Activated gamma-delta T cell treated with Interleukin-2 at 50 U/mL for 16 hours (primary cell): ENCODE measurements at regions not wholly inside any gene's neighbourhood (a gene's known extent, or its start where the extent isn't known, plus 50 kb on each side); places are given as distances from the start of the nearest gene placed in this dataset.
"Not testable (repeated sequence)": the region's sequence is repeated elsewhere in the genome, so short reads cannot be mapped to it uniquely, and the experiment has no call there.

ENCODE experiments used
- DNase-seq: peaks from one replicate; pipeline ENCODE4 v3.0.0-alpha.2; 2020

- DNase-seq, result not testable (repeated sequence)
These were observed 140.9 kb downstream of the LIG4 start for GRCh38 chr13:108074429-108074828.

GRCh38 chr13:108070925-108071324, 144.4 kb downstream of the LIG4 start:
- no peak for DNase-seq

GRCh38 chr13:108070491-108070890, 144.8 kb downstream of the LIG4 start:
- no peak for DNase-seq

- DNase-seq, result no peak
These were observed 145.7 kb downstream of the LIG4 start for GRCh38 chr13:108069521-108070210.

GRCh38 chr13:108064372-108064771, 151.0 kb downstream of the LIG4 start:
- not testable (repeated sequence) for DNase-seq

GRCh38 chr13:108060111-108060510, 155.2 kb downstream of the LIG4 start:
- no peak for DNase-seq

GRCh38 chr13:108056278-108056677, 159.1 kb downstream of the LIG4 start:
- no peak for DNase-seq

GRCh38 chr13:108049211-108049610, 166.1 kb downstream of the LIG4 start:
- DNase-seq, result no peak

- no peak for DNase-seq
These were observed 170.4 kb downstream of the LIG4 start for GRCh38 chr13:108044954-108045353.

GRCh38 chr13:108042866-108043265, 172.5 kb downstream of the LIG4 start:
- not testable (repeated sequence) for DNase-seq

- no peak for DNase-seq
These were observed 178.0 kb downstream of the LIG4 start for GRCh38 chr13:108037348-108037747.

GRCh38 chr13:108036411-108036932, 178.9 kb downstream of the LIG4 start:
- DNase-seq, result no peak

GRCh38 chr13:108034909-108035410, 180.4 kb downstream of the LIG4 start:
- no peak for DNase-seq

- DNase-seq, result no peak
These were observed 181.3 kb downstream of the LIG4 start for GRCh38 chr13:108033800-108034707.

- no peak for DNase-seq
These were observed 183.5 kb downstream of the LIG4 start for GRCh38 chr13:108031865-108032264.

GRCh38 chr13:108030769-108031168, 184.6 kb downstream of the LIG4 start:
- no peak for DNase-seq

- DNase-seq, result no peak
These were observed 188.5 kb downstream of the LIG4 start for GRCh38 chr13:108026680-108027410.

GRCh38 chr13:108020027-108020426, 195.3 kb downstream of the LIG4 start:
- no peak for DNase-seq

GRCh38 chr13:108018371-108018870, 196.9 kb downstream of the LIG4 start:
- DNase-seq, result no peak

GRCh38 chr13:108006619-108007018, 208.7 kb downstream of the LIG4 start:
- DNase-seq, result no peak

GRCh38 chr13:108005231-108005630, 210.1 kb downstream of the LIG4 start:
- no peak for DNase-seq

GRCh38 chr13:108003626-108004025, 211.7 kb downstream of the LIG4 start:
- DNase-seq, result no peak

GRCh38 chr13:108000998-108001397, 214.3 kb downstream of the LIG4 start:
- no peak for DNase-seq
